ENCODE measurements at regions not wholly inside any gene's neighbourhood (a gene's known extent, or its start where the extent isn't known, plus 50 kb on each side); places are given as distances from the start of the nearest gene placed in this dataset.
"Not testable (repeated sequence)": the region's sequence is repeated elsewhere in the genome, so short reads cannot be mapped to it uniquely, and the experiment has no call there.

DNA sequence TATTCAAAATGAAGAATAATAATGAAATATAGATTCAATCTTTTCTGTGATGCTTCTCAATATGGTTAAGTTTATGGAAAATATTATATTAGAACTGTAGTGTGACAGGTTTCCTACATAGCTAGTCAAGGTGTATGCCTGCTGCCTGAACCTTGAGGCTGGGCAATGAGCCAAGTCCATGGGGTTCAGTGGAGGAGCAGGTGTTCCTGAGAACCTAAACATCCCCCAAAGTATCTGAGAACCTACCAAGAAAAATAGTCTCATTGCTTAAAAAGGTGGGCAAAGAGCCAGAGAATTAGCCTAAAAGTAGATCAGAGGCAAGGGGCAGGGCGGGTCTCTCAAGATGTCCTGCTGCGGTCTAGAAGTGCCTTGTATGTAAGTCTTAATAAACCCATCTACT lies 185.9 kb upstream of the SPHKAP start:
- in situ Hi-C loops (cut with HindIII; ENCODE audit: low pct_ligation_motif_present, low pct_unique_long_range_greater_than_20kb, low sequenced_read_pairs) = no loop called here

DNA sequence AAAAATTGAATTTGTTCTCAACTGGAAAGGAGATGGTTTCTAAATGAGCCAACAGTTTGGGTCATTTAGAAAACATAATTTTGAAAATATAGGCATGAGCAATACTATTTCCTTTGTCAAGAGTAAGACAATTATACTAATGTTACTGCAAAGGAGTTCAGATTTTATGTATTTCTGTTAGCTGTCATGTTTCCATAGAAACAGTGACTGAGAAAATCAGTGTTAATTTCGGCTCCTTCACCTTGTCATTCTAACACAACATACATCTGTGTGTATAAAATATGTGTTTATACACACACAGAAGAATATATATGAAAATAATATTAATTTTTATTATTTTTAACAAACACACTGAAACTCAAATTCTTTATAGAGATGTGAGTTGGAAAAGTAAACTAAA lies 178.0 kb upstream of the SPHKAP start:
- DNase-seq = no peak
- in situ Hi-C loops (cut with HindIII; ENCODE audit: low pct_ligation_motif_present, low pct_unique_long_range_greater_than_20kb, low sequenced_read_pairs) = no loop called here

More for the DNA sequence above, 185.9 kb upstream of the SPHKAP start:
- DNase-seq = no peak

DNA sequence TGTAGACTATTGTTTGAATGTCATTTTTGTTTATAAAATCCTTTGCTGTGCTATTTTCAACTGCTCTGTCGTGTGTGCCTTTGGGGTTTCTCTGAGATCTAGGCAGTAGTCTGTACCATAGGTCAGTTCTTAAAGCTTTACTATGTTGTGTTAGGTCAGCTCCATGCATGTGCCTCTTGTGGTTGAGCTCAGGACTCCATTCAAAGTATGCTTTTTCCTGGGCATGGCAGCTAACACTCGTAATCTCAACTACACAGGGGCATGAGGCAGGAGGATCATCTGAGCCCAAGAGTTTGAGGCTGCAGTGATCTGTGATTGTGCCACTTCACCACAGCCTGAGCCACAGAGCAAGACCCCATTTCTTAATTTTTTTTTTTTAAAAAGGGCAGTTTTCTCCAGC lies 174.4 kb upstream of the SPHKAP start:
- in situ Hi-C loops (cut with HindIII; ENCODE audit: low pct_ligation_motif_present, low pct_unique_long_range_greater_than_20kb, low sequenced_read_pairs) = no loop called here
- no peak for DNase-seq

DNA sequence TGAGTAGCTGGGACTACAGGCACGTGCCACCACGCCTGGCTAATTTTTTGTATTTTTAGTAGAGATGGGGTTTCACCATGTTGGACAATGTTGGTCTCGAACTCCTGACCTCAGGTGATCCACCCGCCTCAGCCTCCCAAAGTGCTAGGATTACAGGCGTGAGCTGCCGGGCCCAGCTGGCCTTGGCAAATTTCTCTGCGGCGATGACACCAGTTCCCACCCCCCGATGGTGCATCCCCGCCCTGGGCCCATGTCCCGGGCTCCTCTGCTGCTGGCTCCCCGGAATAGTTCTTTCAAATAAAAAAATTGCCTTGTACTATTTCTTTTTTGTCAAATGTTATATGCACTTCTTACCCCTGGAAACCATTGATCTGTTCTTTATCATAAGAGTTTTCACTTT lies 171.5 kb upstream of the SPHKAP start:
- DNase-seq; in situ Hi-C loops (cut with HindIII; ENCODE audit: low pct_ligation_motif_present, low pct_unique_long_range_greater_than_20kb, low sequenced_read_pairs): not testable (repeated sequence)

DNA sequence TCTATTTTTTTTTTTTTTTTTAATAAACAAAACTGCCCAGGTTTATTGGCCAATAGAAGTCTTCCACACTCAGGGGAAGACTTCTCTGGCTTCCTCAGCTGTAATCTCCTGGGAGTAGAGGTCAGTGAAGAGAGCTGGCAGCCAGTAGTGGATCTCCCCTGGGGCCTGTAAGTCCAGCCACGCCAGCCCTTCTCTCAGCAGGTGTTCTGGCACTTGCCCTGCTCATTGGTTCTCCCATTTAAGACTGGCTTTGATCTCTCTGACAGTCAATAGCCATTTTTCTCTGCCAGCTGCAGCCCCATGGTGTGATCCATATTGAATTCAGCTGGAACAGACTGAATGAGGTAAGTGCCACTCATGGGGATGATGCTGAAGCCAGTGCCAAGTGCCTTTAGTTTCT lies 170.6 kb upstream of the SPHKAP start:
- DNase-seq = no peak
- in situ Hi-C loops (cut with HindIII; ENCODE audit: low pct_ligation_motif_present, low pct_unique_long_range_greater_than_20kb, low sequenced_read_pairs) = no loop called here

DNA sequence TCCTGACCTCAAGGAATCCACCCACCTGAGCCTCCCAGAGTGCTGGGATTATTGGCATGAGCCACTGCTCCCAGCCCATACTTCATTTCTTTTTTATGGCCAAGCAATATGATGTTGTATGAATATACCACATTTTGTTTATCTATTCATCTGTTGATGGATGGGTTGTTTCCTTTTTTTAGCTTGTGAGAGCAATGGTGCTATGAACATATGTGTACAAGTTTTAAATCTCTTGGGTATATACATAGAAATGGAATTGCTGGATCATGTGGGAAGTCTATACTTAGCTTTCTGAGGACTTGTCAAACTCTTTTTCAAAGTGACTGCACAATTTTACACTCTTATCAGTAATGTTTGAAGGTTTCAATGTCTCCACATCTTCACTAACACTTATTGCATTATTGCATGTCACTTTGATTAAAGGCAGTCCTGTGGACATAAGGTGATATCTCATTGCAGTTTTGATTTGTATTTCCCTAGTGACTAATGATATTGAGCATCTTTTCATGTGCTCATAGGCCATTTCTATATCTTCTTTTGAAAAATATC lies 167.1 kb upstream of the SPHKAP start:
- in situ Hi-C loops (cut with HindIII; ENCODE audit: low pct_ligation_motif_present, low pct_unique_long_range_greater_than_20kb, low sequenced_read_pairs) = no loop called here
- DNase-seq = no peak

DNA sequence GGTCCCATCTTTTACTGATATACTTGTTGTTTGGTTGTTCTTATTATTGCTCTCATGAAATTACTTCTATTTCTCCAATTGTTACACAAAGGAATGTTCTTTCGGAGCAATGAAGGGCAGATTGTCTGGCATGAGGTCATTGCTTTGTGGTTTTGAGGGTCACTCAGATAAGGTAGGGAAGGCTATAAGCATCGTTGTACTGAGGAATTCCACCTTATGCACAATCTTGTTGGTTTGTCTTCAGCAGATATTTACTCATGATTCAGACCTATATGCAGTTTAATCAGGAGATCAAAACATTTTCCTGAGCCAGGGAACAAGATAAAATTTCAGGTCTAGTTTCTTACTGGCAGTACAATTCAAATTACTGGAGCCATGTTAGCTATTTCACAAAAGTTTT lies 163.0 kb upstream of the SPHKAP start:
- in situ Hi-C loops (cut with HindIII; ENCODE audit: low pct_ligation_motif_present, low pct_unique_long_range_greater_than_20kb, low sequenced_read_pairs) = no loop called here
- DNase-seq = no peak

DNA sequence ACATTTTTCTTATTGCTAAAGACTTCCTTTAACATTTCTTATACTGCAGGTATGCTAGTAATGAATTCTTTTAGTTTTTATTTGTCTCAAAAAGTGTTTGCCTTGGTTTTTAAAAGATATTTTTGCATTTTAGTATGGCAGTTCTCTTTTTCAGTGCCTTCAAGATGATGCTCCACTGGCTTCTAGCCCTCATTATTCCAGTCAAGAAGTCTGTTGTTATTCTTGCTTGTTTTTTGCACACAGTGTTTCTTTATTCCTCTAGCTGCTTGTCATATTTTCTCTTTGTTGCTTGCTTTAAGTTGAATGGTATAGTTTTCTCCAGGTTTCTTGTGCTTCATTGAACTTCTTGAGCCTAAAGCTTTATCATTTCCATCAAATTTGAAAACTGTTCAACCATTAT lies 158.0 kb upstream of the SPHKAP start:
- in situ Hi-C loops (cut with HindIII; ENCODE audit: low pct_ligation_motif_present, low pct_unique_long_range_greater_than_20kb, low sequenced_read_pairs) = no loop called here
- no peak for DNase-seq

DNA sequence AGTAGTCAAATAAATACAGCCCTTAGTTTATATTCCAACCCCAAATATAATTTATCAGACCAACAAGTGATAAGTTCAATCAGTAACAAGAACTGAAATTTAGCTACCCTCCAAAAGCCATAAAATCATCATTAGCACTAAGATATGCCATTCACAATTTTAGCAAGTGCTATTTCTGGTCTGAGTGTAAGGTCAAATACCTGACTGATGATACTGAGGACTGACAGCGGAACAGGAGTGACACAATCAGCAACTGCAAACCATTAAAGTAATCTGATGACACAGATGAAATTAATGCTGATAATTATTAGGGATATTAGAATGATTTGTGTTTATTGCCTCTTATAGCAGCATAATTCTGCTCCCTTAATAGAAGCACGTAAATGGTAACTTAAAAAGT lies 152.7 kb upstream of the SPHKAP start:
- no peak for DNase-seq
- in situ Hi-C loops (cut with HindIII; ENCODE audit: low pct_ligation_motif_present, low pct_unique_long_range_greater_than_20kb, low sequenced_read_pairs) = no loop called here

DNA sequence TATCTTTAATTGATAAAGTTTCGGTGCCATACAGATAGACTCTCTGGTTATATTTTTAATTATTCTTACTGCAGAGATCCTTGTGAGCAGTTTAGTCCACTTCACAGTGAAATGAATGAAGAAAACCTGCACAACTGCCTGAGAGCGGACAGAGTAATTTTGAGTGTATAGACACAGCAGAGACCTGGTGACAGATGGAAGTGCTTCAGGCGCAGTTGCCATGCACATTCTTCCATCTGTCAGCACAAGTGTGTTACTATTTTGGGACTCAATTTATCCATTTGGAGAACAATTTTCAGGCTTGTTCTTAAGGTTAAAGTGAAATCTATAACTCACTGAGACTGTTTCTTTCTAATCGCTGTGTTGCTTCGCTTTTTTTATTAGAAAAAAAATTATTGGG lies 147.8 kb upstream of the SPHKAP start:
- in situ Hi-C loops (cut with HindIII; ENCODE audit: low pct_ligation_motif_present, low pct_unique_long_range_greater_than_20kb, low sequenced_read_pairs) = no loop called here
- DNase-seq = no peak

DNA sequence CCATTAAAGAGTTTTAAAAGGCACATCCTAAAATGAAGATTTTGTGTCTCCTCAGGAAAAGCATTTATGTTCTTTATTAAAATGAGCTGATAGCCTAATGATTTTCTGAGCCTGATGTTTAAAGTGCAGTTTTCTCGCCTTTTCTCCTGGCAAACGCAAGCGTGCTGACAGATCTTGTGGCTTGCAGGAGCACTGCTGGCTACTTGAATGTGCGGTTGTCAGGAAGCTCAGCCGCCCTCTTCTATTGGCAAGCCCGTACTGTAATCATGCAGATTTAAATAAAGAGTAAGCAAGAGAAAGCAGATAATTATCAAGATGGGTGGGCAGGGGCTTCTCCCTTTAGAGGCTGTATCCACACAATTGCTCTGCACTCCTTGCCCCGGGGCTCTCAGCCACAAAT lies 139.5 kb upstream of the SPHKAP start:
- no peak for DNase-seq
- in situ Hi-C loops (cut with HindIII; ENCODE audit: low pct_ligation_motif_present, low pct_unique_long_range_greater_than_20kb, low sequenced_read_pairs) = no loop called here

DNA sequence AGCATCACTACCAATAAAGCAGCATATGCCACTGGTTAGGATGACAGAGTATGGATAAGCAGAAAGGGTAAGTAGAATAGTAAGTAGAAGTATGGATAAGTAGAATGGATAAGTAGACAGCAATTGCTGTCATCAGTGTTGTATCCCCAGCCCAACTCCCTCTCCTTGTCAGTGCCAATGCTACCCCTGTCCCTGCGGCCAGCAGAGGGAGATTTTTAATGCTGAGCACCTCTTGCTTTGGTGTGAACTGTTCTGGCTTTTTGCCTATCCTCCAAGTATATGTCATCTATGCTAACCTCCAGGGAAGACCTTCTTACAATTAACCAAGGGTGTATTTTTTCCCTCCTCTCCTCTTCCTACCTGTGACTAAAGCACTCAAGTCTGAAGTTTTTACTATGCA lies 136.7 kb upstream of the SPHKAP start:
- in situ Hi-C loops (cut with HindIII; ENCODE audit: low pct_ligation_motif_present, low pct_unique_long_range_greater_than_20kb, low sequenced_read_pairs) = no loop called here

DNA sequence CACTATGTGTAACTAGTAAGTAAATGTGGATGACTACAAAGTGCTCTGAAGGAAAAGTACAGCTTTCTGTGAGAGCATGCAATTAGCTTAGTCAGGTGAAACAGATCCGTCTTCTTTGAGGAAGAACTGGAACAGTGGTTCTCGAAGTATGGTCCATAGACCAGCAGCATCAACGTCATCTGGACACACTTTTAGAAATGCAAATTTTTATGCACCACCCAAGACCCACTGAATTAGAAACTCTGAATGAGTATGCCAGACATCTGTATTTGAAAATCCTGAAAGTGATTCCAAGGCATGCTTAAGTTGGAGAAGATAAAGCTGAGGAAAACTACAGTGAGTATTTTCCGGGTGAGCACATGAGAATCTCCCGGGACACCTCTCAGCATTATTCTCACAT lies 130.7 kb upstream of the SPHKAP start:
- in situ Hi-C loops (cut with HindIII; ENCODE audit: low pct_ligation_motif_present, low pct_unique_long_range_greater_than_20kb, low sequenced_read_pairs) = no loop called here
- no peak for DNase-seq

More for the DNA sequence above, 136.7 kb upstream of the SPHKAP start:
- peak; percentile 42 for DNase-seq

DNA sequence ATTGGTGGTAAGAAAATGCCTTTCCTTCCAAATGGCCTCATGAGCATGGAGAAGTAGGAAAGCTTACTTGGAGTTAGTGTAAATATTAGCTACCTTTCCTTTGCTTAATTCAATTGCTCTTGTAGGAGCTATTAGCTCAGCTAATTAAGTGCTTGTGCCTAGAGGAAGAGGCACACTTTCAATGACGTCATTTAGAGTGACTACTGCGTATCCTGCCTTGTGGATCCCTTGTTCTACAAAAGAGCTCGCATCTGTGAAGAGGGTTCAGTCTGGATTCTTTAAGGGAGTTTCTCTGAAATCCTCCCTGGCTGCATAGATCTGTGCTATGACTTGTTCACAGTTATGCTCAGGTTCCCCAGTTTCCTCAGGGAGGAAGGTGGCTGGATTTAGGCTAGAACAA lies 122.5 kb upstream of the SPHKAP start:
- DNase-seq = no peak
- in situ Hi-C loops (cut with HindIII; ENCODE audit: low pct_ligation_motif_present, low pct_unique_long_range_greater_than_20kb, low sequenced_read_pairs) = no loop called here

DNA sequence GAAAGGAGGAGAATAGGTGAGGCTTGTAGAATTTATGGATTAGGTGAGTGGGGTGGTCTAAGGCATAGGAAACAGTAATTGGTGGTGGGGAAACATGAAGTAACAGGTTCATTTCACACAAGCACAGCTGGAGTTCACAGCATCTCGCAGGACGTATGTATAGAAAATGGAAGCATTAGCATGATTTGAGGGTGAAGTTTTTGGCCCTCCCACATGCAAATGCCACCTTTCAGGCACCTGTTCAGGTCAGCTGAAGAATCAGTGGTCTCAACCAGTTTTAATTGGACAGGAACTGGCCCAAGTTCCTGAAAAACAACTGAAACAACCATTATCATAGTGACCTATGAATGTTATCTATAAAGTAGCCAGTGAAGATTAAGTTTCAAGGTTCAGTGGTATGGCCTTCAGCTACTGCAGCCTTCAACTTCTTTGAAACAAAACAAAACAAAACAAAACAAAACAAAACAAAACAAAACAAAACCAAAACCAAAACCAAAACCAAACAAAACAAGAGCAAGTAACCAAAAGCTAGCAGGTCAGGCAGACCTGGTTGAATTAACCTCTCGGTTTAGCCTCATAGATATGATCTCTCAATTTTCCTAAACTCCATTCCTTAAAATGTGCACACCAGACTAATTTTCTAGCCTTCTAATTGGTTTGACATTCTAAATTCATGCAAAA lies 102.1 kb upstream of the SPHKAP start:
- DNase-seq = no peak
- in situ Hi-C loops (cut with HindIII; ENCODE audit: low pct_ligation_motif_present, low pct_unique_long_range_greater_than_20kb, low sequenced_read_pairs) = no loop called here

DNA sequence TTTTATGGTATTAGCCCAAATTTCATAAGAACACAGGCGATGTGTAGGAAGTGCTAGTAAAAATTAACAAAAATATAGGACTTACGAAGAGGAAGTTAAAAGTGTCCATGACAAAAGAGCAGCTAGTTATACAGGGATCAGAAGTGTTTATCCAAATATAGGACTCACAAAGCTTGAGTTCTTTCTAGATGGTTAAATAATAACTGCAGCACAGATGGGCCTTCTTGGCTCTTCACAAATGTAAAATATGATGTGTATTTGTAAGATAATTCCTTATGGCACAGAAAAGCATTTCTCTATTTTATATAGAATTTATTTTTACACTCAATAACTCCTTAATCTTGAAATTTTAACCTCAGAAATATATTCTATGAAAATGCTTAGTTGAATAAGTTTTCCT lies 100.9 kb upstream of the SPHKAP start:
- no peak for DNase-seq
- in situ Hi-C loops (cut with HindIII; ENCODE audit: low pct_ligation_motif_present, low pct_unique_long_range_greater_than_20kb, low sequenced_read_pairs) = no loop called here

DNA sequence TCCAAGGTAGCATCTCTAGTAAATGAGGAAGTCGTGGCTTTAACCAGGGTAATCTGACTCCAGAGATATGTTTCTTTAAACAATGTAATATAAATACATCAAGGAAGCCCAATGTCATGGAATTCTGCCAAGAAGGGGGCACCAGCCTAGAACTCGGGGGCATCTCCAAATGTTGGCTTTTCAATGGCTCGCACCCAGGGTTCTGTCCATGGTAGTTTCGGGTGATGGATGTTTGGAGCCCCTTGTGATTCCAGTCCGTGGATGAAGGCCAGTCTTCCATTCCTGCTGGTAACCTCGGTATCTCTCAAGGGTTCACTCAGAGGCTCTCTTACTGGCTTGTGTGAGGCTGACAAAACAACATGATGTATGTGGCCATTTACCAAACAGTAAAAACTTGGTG lies 91.7 kb upstream of the SPHKAP start:
- in situ Hi-C loops (cut with HindIII; ENCODE audit: low pct_ligation_motif_present, low pct_unique_long_range_greater_than_20kb, low sequenced_read_pairs) = no loop called here
- no peak for DNase-seq

DNA sequence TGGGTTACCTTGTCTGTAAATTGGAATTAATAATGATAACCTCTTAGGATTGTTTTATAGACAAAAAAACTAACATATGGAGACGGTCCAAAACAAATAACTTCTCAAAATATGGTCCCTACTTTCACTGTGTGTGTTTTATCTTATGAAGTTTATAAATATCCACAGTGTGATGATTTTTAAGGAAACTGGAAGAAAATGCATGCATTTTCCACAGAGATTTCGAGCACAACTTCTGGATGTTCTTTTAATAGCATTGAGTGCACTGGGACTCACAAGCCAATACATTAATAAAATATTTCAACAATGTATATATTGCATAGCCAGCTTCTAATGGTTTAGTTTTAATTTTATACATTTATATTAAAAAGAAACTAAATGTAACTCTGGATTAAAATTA lies 87.9 kb upstream of the SPHKAP start:
- no peak for DNase-seq
- in situ Hi-C loops (cut with HindIII; ENCODE audit: low pct_ligation_motif_present, low pct_unique_long_range_greater_than_20kb, low sequenced_read_pairs) = no loop called here

DNA sequence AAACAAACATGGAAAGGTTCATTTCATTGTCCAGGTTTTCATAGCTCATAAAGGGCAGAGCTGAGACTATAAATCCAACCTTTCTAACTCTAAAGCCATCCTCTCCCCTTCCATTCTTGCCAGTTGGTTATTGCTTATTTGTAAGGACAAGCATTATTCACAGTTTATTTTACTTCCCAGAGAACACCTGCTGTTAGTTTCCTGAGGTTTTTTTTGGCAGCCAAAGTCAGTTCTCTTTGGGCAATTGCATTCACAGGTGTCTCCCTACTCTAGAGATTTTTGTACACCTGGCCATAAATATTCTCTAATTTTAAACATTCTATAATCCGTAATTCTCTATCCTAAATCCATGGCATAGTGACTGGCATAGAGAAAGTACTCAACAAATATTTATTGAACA lies 87.3 kb upstream of the SPHKAP start:
- no peak for DNase-seq
- in situ Hi-C loops (cut with HindIII; ENCODE audit: low pct_ligation_motif_present, low pct_unique_long_range_greater_than_20kb, low sequenced_read_pairs) = no loop called here

DNA sequence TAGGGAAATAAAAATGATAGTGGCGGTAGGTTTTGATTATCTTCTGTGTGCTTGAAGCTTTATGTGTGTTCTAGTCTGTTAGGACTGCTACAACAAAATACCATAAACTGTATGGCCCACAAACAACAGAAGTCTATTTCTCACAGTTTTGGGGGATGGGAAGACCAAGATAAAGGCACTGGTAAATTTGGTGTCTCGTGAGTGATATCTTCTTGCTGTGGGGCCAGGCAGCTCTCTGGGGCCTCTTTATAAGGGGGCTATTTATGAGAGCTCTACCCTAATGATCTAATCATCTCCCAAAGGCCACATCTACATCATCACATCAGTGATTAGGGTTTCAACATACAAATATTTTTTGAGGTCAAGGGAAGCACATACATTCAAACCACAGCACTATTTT lies 86.8 kb upstream of the SPHKAP start:
- in situ Hi-C loops (cut with HindIII; ENCODE audit: low pct_ligation_motif_present, low pct_unique_long_range_greater_than_20kb, low sequenced_read_pairs) = no loop called here
- DNase-seq = no peak

DNA sequence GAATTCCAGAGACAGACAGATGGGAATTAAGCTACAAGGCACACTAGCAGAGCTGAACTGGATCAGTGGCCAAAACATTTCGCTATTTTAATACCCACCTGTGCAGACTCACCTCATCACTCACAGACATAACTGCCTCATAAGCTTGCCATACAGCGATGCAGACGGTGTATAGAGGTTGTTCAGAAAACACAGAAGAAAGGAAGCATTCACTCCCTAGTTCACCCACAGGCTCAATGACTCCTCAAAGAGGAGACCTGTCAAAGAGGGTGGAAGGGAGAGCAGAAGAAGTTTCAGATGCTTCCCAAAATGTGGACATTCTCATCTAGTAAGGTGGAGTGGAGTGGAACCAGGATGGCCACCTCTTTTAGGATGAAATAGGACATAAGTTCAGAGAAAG lies 81.7 kb upstream of the SPHKAP start:
- no peak for DNase-seq
- in situ Hi-C loops (cut with HindIII; ENCODE audit: low pct_ligation_motif_present, low pct_unique_long_range_greater_than_20kb, low sequenced_read_pairs) = no loop called here
